CD4-positive, alpha-beta T cell treated with Interleukin-17A for 1 hour (primary cell): ENCODE measurements at regions not wholly inside any gene's neighbourhood (a gene's known extent, or its start where the extent isn't known, plus 50 kb on each side); places are given as distances from the start of the nearest gene placed in this dataset.
"Not testable (repeated sequence)": the region's sequence is repeated elsewhere in the genome, so short reads cannot be mapped to it uniquely, and the experiment has no call there.

Source experiments
- DNase-seq: peaks from one replicate; pipeline ENCODE4 v3.0.0-alpha.2; 2020

- no peak for DNase-seq
These were observed 184.2 kb upstream of the GPRIN3 start for GRCh38 chr4:89491761-89492160.

DNA sequence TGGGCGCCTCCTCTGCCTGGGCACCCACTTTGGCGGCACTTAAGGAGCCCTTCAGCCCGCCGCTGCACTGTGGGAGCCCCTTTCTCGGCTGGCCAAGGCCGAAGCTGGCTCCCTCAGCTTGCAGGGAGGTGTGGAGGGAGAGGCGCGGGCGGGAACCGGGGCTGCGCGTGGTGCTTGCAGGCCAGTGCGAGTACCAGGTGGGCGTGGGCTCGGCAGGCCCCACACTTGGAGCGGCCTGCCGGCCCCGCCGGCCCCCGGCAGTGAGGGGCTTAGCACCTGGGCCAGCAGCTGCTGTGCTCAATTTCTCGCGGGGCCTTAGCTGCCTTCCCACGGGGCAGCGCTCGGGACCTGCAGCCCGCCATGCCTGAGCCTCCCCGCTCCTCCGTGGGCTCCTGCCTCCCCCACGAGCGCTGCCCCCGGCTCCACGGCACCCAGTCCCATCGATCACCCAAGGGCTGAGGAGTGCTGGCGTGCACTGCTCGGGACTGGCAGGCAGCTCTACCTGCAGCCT is 182.4 kb upstream of the GPRIN3 start:
- DNase-seq, result not testable (repeated sequence)

GRCh38 chr4:89489338-89489771 is 181.8 kb upstream of the GPRIN3 start:
- DNase-seq, result no peak

- DNase-seq, result no peak
These were observed 181.1 kb upstream of the GPRIN3 start for GRCh38 chr4:89488736-89489135.

- no peak for DNase-seq
These were observed 179.1 kb upstream of the GPRIN3 start for GRCh38 chr4:89486673-89487072.

DNA sequence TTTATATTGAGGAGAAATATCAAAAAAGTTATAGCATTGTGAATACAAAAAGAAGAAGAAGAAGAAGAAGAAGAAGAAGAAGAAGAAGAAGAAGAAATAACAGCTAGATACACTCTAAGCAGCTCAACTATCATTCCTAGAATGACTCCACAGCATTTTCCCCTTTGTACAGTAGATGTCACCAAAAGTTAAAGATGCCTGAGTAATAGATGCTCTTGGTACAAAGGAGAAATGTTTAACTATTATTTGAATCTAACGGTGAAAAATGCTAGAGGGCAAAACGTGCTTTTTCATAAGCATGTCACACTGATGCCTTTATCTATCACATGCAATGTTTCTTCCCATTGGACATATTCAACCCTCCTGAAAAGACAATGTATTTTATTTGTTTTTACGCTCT is 178.4 kb upstream of the GPRIN3 start:
- DNase-seq, result no peak

GRCh38 chr4:89483833-89484232 is 176.2 kb upstream of the GPRIN3 start:
- DNase-seq, result no peak

DNA sequence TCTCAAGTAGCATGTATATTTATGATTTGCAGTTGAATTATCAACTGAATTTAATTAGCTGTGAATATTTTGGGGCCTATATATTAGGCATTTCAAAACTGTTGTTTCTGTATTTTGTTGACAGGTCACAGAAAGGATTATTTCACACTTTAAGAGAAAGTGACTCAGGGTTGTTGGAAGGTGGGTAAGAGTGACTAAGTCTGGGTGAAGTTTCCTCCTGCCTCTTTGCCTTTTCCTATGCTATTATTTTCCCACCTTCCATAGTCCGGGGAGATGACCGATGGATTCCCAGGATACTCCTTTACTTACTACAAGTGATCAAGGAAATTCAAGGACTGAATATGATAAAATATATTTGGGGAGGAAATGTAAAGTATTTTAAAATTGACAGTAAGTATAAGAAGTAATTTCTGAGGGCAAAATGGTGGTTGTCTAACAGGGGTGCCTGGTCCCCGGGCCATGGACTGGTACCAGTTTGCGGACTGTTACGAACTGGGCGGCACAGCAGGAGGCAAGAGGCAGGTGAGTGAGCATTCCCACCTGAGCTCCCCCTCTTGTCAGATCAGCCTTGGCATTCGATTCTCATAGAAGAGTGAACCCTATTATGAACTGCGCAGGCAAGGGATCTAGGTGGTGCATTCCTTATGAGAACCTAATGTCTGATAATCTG is 175.5 kb upstream of the GPRIN3 start:
- DNase-seq, result no peak

- DNase-seq, result peak; percentile 22
These were observed 174.7 kb upstream of the GPRIN3 start for GRCh38 chr4:89482251-89482650.

DNA sequence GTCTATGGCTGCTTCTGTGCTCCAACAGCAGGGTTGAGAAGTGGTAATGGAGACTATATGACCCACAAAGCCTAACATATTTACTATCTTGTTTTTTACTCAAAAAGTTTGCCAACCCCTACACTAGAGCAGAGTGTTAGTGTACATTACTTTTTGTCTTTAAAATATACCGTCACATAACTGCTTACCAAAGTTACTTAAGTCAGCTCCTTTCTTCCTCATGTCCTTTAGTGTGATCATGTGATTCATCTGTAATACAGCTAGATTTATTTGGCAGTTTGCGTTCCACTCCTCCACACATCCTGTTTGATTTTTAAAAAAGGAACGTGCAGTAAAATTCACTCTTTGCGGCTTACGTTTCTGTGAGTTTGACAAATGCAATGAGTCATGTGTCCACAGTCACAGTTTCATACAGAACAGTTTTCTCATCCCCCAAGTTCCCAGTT is 162.4 kb upstream of the GPRIN3 start:
- DNase-seq, result peak; percentile 39

DNA sequence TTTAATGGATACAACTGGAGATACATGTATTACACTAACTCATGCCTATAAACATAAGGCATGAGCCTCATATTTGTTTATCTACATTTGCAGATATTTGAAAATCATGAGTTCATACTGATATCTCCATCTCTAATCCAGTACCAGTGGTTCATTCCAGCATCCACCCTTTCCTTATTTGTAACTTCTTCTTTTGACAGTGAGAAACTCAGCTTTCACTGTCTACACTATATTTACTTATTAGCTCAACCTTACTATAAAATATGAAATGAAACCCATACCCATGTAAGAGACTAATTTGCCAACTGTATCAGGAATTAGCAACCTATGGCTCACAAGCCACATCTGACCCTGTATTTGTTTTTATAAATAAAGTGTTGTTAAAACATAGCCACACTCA is 161.9 kb upstream of the GPRIN3 start:
- no peak for DNase-seq

- DNase-seq, result no peak
These were observed 161.0 kb upstream of the GPRIN3 start for GRCh38 chr4:89468602-89469001.

- DNase-seq, result no peak
These were observed 155.7 kb upstream of the GPRIN3 start for GRCh38 chr4:89463341-89463740.

GRCh38 chr4:89447543-89447942 is 139.9 kb upstream of the GPRIN3 start:
- DNase-seq, result no peak

- no peak for DNase-seq
These were observed 138.6 kb upstream of the GPRIN3 start for GRCh38 chr4:89446193-89446592.

DNA sequence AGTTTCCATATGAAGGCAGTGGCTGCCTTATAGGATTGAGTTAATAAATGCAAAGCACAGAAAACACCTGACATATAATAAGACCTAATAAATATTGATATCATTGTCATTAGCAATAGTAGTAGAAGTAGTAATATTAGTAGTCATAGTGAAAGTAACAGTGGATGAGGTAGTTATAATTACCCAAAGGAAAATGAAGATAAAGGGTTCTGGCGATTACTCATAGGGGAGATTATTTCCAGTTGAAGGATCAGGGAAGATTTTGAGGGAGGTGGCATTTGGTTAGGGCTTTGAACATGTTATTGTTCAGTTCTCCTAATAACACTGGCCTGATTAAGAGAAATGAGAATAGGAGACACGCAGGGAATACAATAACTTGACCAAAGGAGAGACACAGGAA is 131.9 kb upstream of the GPRIN3 start:
- DNase-seq, result no peak

GRCh38 chr4:89438102-89438831 is 130.7 kb upstream of the GPRIN3 start:
- peak; percentile 74 for DNase-seq

DNA sequence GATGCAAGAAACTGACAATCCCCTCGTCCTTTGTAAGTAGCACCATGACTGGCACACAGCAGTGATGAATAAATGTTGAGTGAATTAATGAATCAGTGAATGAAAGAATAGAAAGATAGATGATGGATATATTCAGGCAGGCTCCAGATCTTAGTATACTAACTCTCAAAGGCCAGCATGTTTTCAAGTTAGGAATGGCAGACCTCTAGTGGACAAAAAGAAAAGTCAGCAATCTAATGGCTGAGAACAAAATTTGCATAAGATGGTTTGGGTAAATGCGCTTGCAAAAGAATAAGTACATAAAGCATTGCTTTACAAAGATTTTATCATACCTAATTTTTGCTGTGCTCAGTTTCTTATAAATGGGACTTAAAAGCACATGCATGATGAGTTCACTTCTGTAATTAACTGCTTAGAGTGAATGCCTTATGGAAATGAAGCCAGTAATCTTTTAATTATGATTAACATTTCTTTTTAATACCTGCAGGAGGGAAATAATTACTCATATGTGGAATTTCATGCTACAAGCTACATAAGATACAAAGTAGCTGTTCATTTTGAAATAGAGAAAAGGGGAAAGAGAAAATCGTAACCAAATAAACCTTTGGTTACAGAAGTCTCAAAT is 126.9 kb upstream of the GPRIN3 start:
- peak; percentile 67 for DNase-seq

DNA sequence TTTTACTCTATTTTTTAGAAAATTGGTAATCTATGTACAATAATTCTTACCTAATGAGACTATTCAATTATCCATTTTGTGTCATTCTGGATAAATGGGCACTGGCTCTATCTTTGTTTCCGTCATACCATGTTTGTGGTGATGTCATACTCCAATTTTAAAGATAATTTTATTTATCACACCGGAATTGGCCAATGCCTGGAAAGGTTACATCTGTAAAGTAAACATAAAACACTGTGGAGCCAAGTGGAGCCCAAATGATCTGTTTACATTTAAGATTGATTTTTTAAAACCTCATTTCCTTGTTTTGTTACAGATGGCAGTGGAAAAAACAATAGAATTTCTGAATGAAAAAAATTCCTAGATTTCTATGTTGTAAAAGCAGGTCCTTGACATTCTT is 120.2 kb upstream of the GPRIN3 start:
- DNase-seq, result no peak

- DNase-seq, result no peak
These were observed 117.4 kb upstream of the GPRIN3 start for GRCh38 chr4:89425023-89425422.

DNA sequence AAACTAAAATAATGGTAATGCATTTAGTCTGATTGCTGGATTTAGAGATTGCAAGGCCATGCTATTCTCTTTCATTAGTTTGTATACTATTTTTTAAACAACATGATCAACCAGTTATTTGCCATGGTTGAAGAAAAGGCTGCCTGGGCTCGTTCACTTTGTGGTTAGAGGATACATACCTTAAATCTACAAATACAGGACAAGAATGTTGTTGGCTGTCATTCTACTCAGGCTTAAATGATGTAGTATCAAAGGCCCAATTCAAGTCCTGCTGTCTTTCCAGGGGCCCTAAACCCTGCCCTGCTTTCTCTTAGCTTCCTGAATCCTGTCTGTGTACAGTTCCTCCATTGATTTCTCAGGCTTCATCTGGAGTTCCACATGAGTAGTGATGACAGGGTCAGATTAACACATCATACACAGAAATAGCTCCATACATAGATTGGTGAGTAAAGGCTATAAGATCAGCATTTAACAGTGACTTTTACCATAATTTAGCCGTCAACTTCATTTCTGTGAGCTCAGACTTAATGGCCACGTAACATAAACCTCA is 114.9 kb upstream of the GPRIN3 start:
- no peak for DNase-seq

DNA sequence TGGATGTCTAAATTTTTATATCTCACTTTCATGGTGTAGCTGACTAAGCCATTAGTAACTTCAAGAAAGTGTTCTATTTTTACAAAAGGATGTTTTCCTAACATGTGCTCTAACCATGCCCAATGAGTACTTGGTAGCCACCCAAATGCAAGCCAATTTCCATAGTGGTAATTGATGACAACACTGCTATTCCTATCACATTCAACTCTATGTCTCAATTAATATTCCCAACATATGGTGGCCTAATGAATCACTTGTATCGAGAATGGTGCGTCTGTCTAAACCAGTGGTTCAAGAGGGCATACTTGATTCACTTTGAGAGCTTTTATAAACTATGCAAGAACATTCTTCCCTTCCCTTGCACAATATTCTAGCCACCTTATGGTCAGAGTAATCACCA is 112.9 kb upstream of the GPRIN3 start:
- no peak for DNase-seq

DNA sequence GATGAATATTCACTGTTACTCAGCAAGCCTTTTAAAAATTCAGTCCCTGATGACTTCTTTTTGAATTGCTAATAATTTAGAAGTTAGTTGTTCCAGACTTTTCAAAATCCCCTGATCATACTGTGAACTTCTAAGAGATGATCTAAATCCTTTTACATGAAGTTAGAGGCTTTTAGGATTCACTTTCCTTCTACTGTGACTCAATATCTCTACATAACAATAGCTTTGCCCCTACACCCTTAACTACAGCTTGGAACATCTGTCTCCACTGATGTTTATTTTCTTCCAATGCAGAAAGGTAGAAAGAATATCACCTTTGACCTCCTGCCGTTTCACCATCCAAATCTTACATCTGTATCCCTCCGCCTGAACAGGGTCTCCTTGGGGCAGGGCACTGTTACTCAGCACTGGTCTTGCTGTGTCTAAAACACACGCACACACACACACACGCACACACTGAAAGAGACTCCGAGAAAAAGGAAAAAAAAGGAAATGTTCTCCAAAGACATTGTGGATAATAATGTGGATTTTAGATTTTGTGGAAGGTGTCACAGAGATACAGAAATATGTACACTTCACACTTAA is 111.6 kb upstream of the GPRIN3 start:
- DNase-seq, result no peak
